Body of pancreas (tissue), 4 donors: ENCODE measurements at regions not wholly inside any gene's neighbourhood (a gene's known extent, or its start where the extent isn't known, plus 50 kb on each side); places are given as distances from the start of the nearest gene placed in this dataset.

Experiments used
- ATAC-seq: fragments of 150-250 bp; one replicate; pipeline ENCODE4 v1.9.1; 2016
- DNase-seq, 4 donors: peaks; one replicate each; pipeline ENCODE4 v3.0.0-alpha.2; 2019
- H3K27ac ChIP-seq, 4 donors: fragments of 200-600 bp; sonication (generic); 1 replicate in 3 of 4; 2 replicates in 1 of 4; pipeline versions ENCODE4 v1.5.1 to v1.6.1; 2016 to 2019; ENCODE audit warnings: mild to moderate bottlenecking in 1 of 4, mixed read lengths in 1 of 4, moderate library complexity in 1 of 4
- H3K27me3 ChIP-seq, 2 donors: fragments of 200-600 bp; sonication (generic); one replicate each; pipeline ENCODE4 v1.6.0; 2016; ENCODE audit warnings: mild to moderate bottlenecking in 1 of 2
- H3K36me3 ChIP-seq, 2 donors: fragments of 200-600 bp; sonication (generic); replicated peaks in 1 of 2; 2 replicates each; pipeline ENCODE4 v1.5.1; 2016; ENCODE audit warnings: low read depth in 2 of 2; ENCODE audit not compliant: insufficient read depth in 1 of 2
- H3K4me1 ChIP-seq: fragments of 200-600 bp; sonication (generic); one replicate; pipeline ENCODE4 v1.6.0; 2016
- H3K4me3 ChIP-seq, 2 donors: fragments of 200-600 bp; sonication (generic); 1 replicate in 1 of 2; 2 replicates in 1 of 2; pipeline ENCODE4 v1.5.1; 2016 to 2019
- H3K9me3 ChIP-seq, 3 donors: fragments of 200-600 bp; sonication (generic); 1 replicate in 2 of 3; 2 replicates in 1 of 3; pipeline ENCODE4 v1.5.1; 2016
- POLR2A ChIP-seq, 3 donors: fragments of 450-650 bp; IDR thresholded peaks; one replicate each; pipeline ENCODE4 v1.6.1; 2016; ENCODE audit warnings: antibody characterized with exemption in 3 of 3, mild to moderate bottlenecking in 2 of 3
- WGBS, 2 donors: methylation state at CpG; one replicate each; pipeline ENCODE4 v1.1.5; 2017; 5-methylcytosine and 5-hydroxymethylcytosine counted together
- intact Hi-C: fragments of 100-400 bp; cut with DNase I; formaldehyde crosslinking; loops from one replicate; pipeline ENCODE4 v1.15.1; 2023
- TF ChIP-seq, protein P1 (sequence below), 7 experiments: fragments of 450-650 bp in 4 of 7; fragments of 200-600 bp in 3 of 7; sonication (generic) in 3 of 7; IDR thresholded peaks; one replicate each; pipeline ENCODE4 v1.5.1; 2016 to 2019; ENCODE audit warnings: antibody characterized with exemption in 7 of 7

DNA sequence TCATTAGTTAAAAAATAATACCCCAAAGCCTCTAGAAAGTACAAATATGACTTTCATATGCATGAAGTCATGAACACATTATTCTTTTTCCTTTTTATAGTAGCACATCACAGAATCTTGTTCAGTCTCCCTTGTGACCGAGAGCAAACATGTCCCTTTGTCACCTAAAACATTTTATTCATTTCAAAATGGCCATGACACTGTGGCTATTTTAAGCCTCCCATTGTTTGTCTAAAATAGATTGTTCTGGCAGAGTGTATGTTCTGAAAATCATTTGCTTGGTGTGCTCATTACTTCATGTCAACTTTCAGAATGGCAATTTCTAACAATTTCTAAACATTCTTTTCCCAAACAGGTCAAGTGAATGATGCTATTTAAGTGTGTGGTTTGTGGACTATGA lies 865.0 kb downstream of the JRKL start:
- Histone ChIP-seq H3K27ac (no peak overlapping the region), H3K4me3 (no peak overlapping the region), H3K27me3 (no peaks in the 10 kb centered on the region), H3K36me3 (no peaks in the 10 kb centered on the region), H3K9me3 (no peaks in the 10 kb centered on the region), H3K4me1 (no peaks in the 10 kb centered on the region)
- intact Hi-C loops: no loop called here
- DNase-seq (no peak), ATAC-seq (peak; percentile 27)
- 17 to 36% methylated on average over 1 of the region's 1 CpG for WGBS, 2 donors
- TF ChIP-seq, protein P1, sequence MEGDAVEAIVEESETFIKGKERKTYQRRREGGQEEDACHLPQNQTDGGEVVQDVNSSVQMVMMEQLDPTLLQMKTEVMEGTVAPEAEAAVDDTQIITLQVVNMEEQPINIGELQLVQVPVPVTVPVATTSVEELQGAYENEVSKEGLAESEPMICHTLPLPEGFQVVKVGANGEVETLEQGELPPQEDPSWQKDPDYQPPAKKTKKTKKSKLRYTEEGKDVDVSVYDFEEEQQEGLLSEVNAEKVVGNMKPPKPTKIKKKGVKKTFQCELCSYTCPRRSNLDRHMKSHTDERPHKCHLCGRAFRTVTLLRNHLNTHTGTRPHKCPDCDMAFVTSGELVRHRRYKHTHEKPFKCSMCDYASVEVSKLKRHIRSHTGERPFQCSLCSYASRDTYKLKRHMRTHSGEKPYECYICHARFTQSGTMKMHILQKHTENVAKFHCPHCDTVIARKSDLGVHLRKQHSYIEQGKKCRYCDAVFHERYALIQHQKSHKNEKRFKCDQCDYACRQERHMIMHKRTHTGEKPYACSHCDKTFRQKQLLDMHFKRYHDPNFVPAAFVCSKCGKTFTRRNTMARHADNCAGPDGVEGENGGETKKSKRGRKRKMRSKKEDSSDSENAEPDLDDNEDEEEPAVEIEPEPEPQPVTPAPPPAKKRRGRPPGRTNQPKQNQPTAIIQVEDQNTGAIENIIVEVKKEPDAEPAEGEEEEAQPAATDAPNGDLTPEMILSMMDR (IDR thresholded peaks at IDR 0.05): no peak
- no peak for TF ChIP-seq POLR2A (IDR thresholded peaks at IDR 0.05)

DNA sequence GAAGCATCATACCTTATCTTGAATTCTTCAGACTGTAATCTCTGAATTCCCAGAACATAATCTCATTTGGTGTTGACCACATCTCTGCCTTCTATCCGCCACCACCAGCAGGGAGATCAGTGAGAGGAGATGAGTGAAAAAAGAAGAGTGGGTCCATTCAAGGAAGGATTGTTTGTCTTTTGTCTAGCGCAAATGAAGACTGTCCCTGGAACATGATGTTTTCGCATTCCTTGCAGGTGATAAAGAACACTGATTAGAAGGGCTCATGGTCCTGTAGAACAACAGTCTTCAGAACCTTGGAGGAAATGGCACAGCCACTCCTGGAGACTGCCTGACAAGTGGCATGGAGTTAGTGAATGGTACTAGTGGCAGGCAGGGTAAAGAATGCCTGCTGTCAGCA lies 869.6 kb downstream of the JRKL start:
- Histone ChIP-seq H3K27ac (no peak overlapping the region), H3K27me3 (no peaks in the 10 kb centered on the region), H3K36me3 (no peaks in the 10 kb centered on the region), H3K4me3 (no peak overlapping the region), H3K4me1 (no peaks in the 10 kb centered on the region), H3K9me3 (no peaks in the 10 kb centered on the region)
- ATAC-seq (no peak), DNase-seq (no peak)
- TF ChIP-seq POLR2A (IDR thresholded peaks at IDR 0.05): no peak
- TF ChIP-seq, protein P1 (IDR thresholded peaks at IDR 0.05): no peak
- intact Hi-C loops: no loop called here
- WGBS, 2 donors: 73 to 79% methylated on average over 3 of the region's 3 CpGs

DNA sequence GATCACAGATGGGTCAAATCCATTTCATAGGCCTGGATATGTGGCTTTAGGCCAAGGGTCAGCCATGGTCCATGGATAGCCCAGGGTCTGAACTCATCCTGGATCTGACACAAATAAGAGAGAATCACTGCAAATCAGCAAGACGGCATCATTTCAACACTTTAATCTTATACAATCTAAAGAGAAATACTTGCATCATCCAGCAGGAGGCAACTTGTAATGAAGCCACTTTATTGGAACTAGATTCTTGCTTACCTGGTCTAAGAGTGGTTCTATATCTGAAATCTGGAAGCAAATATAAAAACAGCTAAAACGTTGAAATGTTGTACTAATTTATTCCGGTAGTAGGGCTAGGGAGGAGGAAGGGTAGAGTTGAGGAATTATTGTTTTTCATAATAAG lies 870.1 kb downstream of the JRKL start:
- intact Hi-C loops: no loop called here
- no peak overlapping the region for H3K27ac ChIP-seq
- ATAC-seq (no peak), DNase-seq (no peak)
- no peaks in the 10 kb centered on the region for H3K27me3 ChIP-seq
- TF ChIP-seq POLR2A (IDR thresholded peaks at IDR 0.05): no peak
- TF ChIP-seq, protein P1 (IDR thresholded peaks at IDR 0.05): no peak
- H3K36me3 ChIP-seq: no peaks in the 10 kb centered on the region
- H3K4me3 ChIP-seq: no peak overlapping the region
- 74 to 80% methylated on average over 3 of the region's 3 CpGs for WGBS, 2 donors
- H3K4me1 ChIP-seq: no peaks in the 10 kb centered on the region
- no peaks in the 10 kb centered on the region for H3K9me3 ChIP-seq

DNA sequence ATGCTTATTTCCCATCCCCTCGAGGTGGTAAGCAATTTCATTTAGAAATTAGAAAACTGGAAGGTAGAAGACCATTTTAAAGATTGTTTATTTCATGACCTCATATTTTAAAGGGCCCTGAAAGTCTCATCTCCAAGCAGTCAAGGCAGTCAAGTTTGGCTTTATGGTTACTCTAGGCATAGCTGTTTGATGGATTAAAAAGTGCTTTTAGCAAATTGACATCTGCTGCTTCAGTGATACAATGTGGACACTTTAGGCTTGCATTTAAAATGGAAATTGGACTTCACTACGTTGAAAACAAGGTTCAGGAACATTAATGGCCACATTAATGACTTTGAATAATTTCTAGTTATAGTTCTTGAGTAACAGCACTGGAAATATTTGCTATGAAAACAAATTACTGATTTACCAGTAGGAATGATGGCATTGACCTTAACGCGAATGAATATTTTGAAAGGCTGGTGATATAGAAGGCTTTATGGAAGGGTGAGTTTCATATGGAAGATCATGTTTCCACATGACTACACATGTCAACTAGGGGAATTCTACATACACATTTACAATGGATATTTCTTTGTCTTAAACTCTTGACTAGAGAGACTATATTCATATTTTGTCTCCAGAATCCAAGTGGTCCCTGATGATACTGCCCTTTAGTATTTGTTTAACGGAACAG lies 873.5 kb downstream of the JRKL start:
- 53 to 55% methylated on average over 5 of the region's 5 CpGs for WGBS, 2 donors

More for the DNA sequence above, 873.5 kb downstream of the JRKL start:
- no peak for ATAC-seq
- Histone ChIP-seq H3K9me3 (no peaks in the 10 kb centered on the region), H3K27ac (no peak overlapping the region), H3K4me1 (no peaks in the 10 kb centered on the region), H3K4me3 (no peak overlapping the region), H3K27me3 (no peaks in the 10 kb centered on the region), H3K36me3 (no peaks in the 10 kb centered on the region)
- intact Hi-C loops: no loop called here
- DNase-seq: no peak
- no peak for TF ChIP-seq POLR2A (IDR thresholded peaks at IDR 0.05)
- TF ChIP-seq, protein P1 (IDR thresholded peaks at IDR 0.05): no peak
